Esophagus muscularis mucosa (tissue), 4 donors: ENCODE measurements at regions not wholly inside any gene's neighbourhood (a gene's known extent, or its start where the extent isn't known, plus 50 kb on each side); places are given as distances from the start of the nearest gene placed in this dataset.

ENCODE experiments used
- DNase-seq: peaks from one replicate; pipeline ENCODE4 v3.0.0-alpha.2; 2017; ENCODE audit errors: extremely low spot score
- H3K27ac ChIP-seq, 4 donors: fragments of 200-600 bp; sonication (generic); replicated peaks in 1 of 4; 1 replicate in 3 of 4; 2 replicates in 1 of 4; pipeline ENCODE4 v1.5.1; 2016 to 2019; ENCODE audit warnings: mild to moderate bottlenecking in 1 of 4
- H3K27me3 ChIP-seq, 4 donors: fragments of 200-600 bp; sonication (generic); one replicate each; pipeline versions ENCODE4 v1.5.1 to v1.6.0; 2016 to 2019
- H3K36me3 ChIP-seq, 4 donors: fragments of 200-600 bp; sonication (generic); one replicate each; pipeline ENCODE4 v1.5.1; 2016 to 2019
- H3K4me1 ChIP-seq, 4 donors: fragments of 200-600 bp; sonication (generic); one replicate each; pipeline ENCODE4 v1.5.1; 2016 to 2019
- H3K4me3 ChIP-seq, 4 donors: fragments of 200-600 bp; sonication (generic); 1 replicate in 2 of 4; 2 replicates in 2 of 4; pipeline ENCODE4 v1.5.1; 2016 to 2019; ENCODE audit warnings: mild to moderate bottlenecking in 4 of 4, moderate library complexity in 1 of 4
- H3K9me3 ChIP-seq, 4 donors: fragments of 200-600 bp; sonication (generic); 1 replicate in 3 of 4; 2 replicates in 1 of 4; pipeline ENCODE4 v1.5.1; 2016 to 2019
- CTCF ChIP-seq, 3 experiments: fragments of 200-600 bp in 2 of 3; fragments of 450-650 bp in 1 of 3; sonication (generic) in 2 of 3; IDR thresholded peaks; one replicate each; pipeline ENCODE4 v1.5.1; 2017 to 2019; ENCODE audit warnings: antibody characterized with exemption in 3 of 3, mild to moderate bottlenecking in 2 of 3, moderate library complexity in 1 of 3
- EP300 ChIP-seq: sonication (generic); formaldehyde crosslinking; IDR thresholded peaks from one replicate; pipeline ENCODE4 v1.6.1; 2017; ENCODE audit warnings: antibody characterized with exemption
- POLR2A ChIP-seq: fragments of 450-650 bp; IDR thresholded peaks from one replicate; pipeline ENCODE4 v1.6.1; 2017; ENCODE audit warnings: antibody characterized with exemption, moderate library complexity, mild to moderate bottlenecking, low read depth
- POLR2AphosphoS5 ChIP-seq, 2 donors: sonication (generic); formaldehyde crosslinking; IDR thresholded peaks; one replicate each; pipeline ENCODE4 v1.6.1; 2017; ENCODE audit warnings: antibody characterized with exemption in 2 of 2
- WGBS: methylation state at CpG from one replicate; pipeline ENCODE4 v1.1.5; 2018; 5-methylcytosine and 5-hydroxymethylcytosine counted together
- intact Hi-C: fragments of 100-400 bp; cut with DNase I; formaldehyde crosslinking; loops from one replicate; pipeline ENCODE4 v1.15.1; 2023

- no peak overlapping the region for H3K4me3 ChIP-seq
- H3K9me3 ChIP-seq = no peaks in the 10 kb centered on the region
- TF ChIP-seq POLR2A (no peak), CTCF (IDR thresholded peaks at IDR 0.05) (no peak), POLR2AphosphoS5 (IDR thresholded peaks at IDR 0.05) (no peak), EP300 (no peak)
- peak; percentile 66 for DNase-seq
- intact Hi-C loops = no loop called here
- H3K36me3 ChIP-seq = no peaks in the 10 kb centered on the region
- H3K27ac ChIP-seq = no peak overlapping the region
- 84% methylated on average over 5 of the region's 5 CpGs for WGBS
- H3K27me3 ChIP-seq = no peaks in the 10 kb centered on the region
- no peaks in the 10 kb centered on the region for H3K4me1 ChIP-seq
Observed at GRCh38 chr4:185932491-185932890, 120.5 kb upstream of the SORBS2 start.

- WGBS = 80% methylated on average over 8 of the region's 8 CpGs
- H3K4me3 ChIP-seq = no peak overlapping the region
- TF ChIP-seq CTCF (IDR thresholded peaks at IDR 0.05) = no peak
- TF ChIP-seq POLR2A = no peak
- no peak for TF ChIP-seq POLR2AphosphoS5 (IDR thresholded peaks at IDR 0.05)
- no peak for TF ChIP-seq EP300
Observed at GRCh38 chr4:185933078-185933581, 121.1 kb upstream of the SORBS2 start.

GRCh38 chr4:185936650-185937376 lies 124.8 kb upstream of the SORBS2 start:
- Histone ChIP-seq H3K27ac (no peak overlapping the region), H3K4me1 (no peaks in the 10 kb centered on the region), H3K4me3 (no peak overlapping the region), H3K36me3 (no peaks in the 10 kb centered on the region), H3K9me3 (no peaks in the 10 kb centered on the region), H3K27me3 (no peaks in the 10 kb centered on the region)
- peak; percentile 31 for DNase-seq
- 64% methylated on average over 10 of the region's 10 CpGs for WGBS
- TF ChIP-seq EP300 (no peak), CTCF (IDR thresholded peaks at IDR 0.05) (no peak), POLR2A (no peak), POLR2AphosphoS5 (IDR thresholded peaks at IDR 0.05) (no peak)
- intact Hi-C loops = no loop called here

More at GRCh38 chr4:185933078-185933581, 121.1 kb upstream of the SORBS2 start:
- peak; percentile 62 for DNase-seq
- Histone ChIP-seq H3K9me3 (no peaks in the 10 kb centered on the region), H3K27me3 (no peaks in the 10 kb centered on the region), H3K36me3 (no peaks in the 10 kb centered on the region), H3K4me1 (no peaks in the 10 kb centered on the region), H3K27ac (no peak overlapping the region)
- intact Hi-C loops = no loop called here

- TF ChIP-seq CTCF (IDR thresholded peaks at IDR 0.05) = no peak
- no peak for TF ChIP-seq EP300
- TF ChIP-seq POLR2A = no peak
- no peak for TF ChIP-seq POLR2AphosphoS5 (IDR thresholded peaks at IDR 0.05)
- Histone ChIP-seq H3K27ac (no peak overlapping the region), H3K27me3 (no peaks in the 10 kb centered on the region), H3K4me3 (no peak overlapping the region), H3K4me1 (no peaks in the 10 kb centered on the region), H3K9me3 (no peaks in the 10 kb centered on the region), H3K36me3 (no peaks in the 10 kb centered on the region)
- DNase-seq = peak; percentile 26
- WGBS = 94% methylated on average over 8 of the region's 8 CpGs
- intact Hi-C loops = no loop called here
Observed at GRCh38 chr4:185938654-185939053, 126.7 kb upstream of the SORBS2 start.

GRCh38 chr4:185941461-185941860 lies 127.5 kb upstream of the TLR3 start:
- WGBS = 70% methylated on average over 6 of the region's 6 CpGs
- no peak overlapping the region for H3K27ac ChIP-seq
- TF ChIP-seq POLR2A = no peak
- TF ChIP-seq POLR2AphosphoS5 (IDR thresholded peaks at IDR 0.05) = no peak
- no peak for TF ChIP-seq EP300
- no peak for TF ChIP-seq CTCF (IDR thresholded peaks at IDR 0.05)

More at GRCh38 chr4:185941461-185941860, 127.5 kb upstream of the TLR3 start:
- no peaks in the 10 kb centered on the region for H3K36me3 ChIP-seq
- no peaks in the 10 kb centered on the region for H3K27me3 ChIP-seq
- intact Hi-C loops = no loop called here
- no peak overlapping the region for H3K4me3 ChIP-seq
- no peaks in the 10 kb centered on the region for H3K4me1 ChIP-seq
- no peaks in the 10 kb centered on the region for H3K9me3 ChIP-seq
- peak; percentile 90 for DNase-seq
